ENCODE measurements at regions not wholly inside any gene's neighbourhood (a gene's known extent, or its start where the extent isn't known, plus 50 kb on each side); places are given as distances from the start of the nearest gene placed in this dataset.

DNA sequence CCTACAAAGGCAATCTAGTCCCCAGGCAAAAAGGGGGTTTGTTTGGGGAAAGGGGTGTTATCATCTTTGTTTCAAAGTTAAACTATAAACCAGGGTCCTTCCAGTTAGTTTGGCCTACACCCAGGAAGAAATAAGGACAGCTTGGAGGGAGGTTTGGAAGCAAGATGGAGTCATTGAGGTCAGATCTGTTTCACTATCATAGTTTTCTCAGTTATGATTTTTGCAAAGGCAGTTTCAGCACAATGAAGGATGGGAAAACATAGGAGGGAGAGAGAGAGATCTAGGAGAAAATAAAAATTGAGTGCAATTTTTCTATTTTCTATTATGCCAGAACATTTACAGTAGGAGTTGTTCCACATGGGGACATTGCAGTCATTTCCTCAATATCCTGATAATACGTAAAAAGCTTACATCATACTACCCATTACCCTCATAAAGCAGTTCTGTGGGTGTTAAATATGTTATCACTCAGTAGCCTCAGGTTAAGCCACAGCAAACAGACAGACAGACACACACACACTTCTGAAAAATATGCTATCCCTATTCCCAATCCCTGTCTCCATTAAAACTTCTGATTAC lies 401.3 kb upstream of the FAT3 start:
- no peak for TF ChIP-seq EZH2 (IDR thresholded peaks at IDR 0.05; ENCODE audit: borderline replicate concordance)
- TF ChIP-seq, protein P1, sequence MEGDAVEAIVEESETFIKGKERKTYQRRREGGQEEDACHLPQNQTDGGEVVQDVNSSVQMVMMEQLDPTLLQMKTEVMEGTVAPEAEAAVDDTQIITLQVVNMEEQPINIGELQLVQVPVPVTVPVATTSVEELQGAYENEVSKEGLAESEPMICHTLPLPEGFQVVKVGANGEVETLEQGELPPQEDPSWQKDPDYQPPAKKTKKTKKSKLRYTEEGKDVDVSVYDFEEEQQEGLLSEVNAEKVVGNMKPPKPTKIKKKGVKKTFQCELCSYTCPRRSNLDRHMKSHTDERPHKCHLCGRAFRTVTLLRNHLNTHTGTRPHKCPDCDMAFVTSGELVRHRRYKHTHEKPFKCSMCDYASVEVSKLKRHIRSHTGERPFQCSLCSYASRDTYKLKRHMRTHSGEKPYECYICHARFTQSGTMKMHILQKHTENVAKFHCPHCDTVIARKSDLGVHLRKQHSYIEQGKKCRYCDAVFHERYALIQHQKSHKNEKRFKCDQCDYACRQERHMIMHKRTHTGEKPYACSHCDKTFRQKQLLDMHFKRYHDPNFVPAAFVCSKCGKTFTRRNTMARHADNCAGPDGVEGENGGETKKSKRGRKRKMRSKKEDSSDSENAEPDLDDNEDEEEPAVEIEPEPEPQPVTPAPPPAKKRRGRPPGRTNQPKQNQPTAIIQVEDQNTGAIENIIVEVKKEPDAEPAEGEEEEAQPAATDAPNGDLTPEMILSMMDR (IDR thresholded peaks at IDR 0.05; ENCODE audit: poor library complexity), result no peak

Measured in hepatocyte (in vitro differentiated cells).